HG02884 (cell line): ENCODE measurements at regions not wholly inside any gene's neighbourhood (a gene's known extent, or its start where the extent isn't known, plus 50 kb on each side); places are given as distances from the start of the nearest gene placed in this dataset.
A peak's percentile ranks its signal among the peaks of the same experiment; 100 is the strongest.

Experiments
- ATAC-seq: cut with Tn5 transposase; IDR thresholded peaks from one replicate; pipeline ENCODE4 v1.9.1; 2021; ENCODE audit warnings: mild to moderate bottlenecking, moderate library complexity; ENCODE audit not compliant: unreplicated experiment

DNA sequence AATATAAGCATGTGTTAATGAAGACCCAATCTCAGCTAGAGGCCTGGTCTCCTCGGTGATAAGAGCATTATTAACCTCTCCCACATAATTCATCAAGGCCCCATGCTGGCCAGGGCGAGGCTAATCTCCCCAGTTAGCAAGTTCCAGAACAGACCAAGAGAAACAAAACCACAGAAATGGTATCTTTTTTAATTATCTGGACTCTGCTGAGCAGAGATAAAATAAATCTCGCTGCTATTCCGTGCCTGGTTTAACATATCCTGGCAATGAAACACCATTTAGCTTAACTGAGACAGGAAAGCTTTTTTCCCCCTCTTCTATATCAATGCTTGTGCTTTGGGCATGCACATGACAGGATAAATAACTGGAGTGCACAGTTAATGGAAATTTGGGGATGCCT is 72.5 kb upstream of the ARHGEF3 start:
- ATAC-seq = no peak

DNA sequence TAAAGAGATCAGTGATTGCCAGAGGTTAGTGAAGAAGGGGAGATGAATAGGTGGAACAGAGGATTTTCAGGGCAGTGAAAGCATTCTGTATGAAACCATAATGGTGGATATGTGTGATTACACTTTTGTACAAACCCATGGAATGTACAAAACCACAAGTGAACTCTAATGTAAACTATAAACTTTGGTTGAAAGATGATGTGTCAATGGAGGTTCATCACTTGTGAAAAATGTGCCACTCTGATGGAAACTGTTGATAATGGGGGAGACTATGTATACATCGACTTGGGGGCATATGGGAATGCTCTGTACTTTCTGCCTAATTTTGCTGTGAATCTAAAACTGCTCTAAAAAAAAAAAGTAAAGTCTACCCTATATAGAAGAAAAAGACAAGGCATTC is 68.7 kb upstream of the ARHGEF3 start:
- no peak for ATAC-seq

DNA sequence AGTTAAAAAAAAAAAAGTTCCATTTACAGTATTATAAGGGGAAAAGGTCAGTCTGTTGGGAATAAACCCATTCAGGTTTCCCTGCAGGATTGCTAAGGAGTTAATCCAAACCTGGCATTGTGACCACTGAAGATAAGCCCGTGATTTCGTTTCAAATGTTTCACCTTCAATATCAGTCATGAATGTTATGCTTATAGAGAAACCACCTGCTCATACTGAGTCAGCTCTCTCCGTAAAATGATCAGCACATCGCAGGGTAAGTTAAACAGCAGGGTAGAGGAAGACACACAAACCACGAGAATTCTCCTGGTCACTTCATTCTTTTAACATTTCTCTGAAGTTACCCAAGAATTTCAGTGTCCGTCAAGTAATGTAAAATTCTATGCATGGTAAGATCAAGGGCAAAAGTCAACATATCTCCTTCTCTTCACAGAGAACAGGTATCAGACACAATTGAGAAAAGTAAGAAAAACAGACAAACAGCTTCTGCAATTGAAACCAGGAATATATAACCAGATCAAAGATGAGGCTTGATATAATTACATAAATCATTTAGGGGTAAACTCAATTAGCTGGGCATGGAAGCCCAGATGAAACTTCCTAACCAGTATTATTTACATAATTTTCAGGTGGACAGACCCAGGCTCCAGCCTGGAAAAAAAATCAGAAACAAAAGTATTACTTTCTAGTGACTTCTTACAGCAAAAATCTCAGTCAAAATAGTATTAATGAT is 67.6 kb upstream of the ARHGEF3 start:
- ATAC-seq = no peak

DNA sequence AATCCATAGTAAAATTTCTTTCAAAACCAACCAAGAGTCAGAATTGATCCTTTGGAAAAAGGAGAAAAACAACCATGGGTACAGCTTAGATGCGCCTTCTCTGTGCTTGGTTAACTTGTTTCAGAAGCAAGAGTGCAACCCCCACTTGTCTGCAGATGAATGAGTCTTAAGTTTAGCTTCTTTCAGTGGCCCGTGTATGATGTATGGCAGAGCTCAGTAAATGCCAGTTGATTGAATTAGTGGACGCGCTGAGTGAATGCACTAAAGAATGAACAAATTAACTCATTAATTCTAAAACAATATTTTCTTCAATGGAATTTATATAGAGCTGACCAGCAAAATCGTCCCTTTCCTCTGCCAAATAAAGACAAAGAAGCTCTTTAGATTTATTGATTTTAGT is 67.0 kb upstream of the ARHGEF3 start:
- no peak for ATAC-seq

DNA sequence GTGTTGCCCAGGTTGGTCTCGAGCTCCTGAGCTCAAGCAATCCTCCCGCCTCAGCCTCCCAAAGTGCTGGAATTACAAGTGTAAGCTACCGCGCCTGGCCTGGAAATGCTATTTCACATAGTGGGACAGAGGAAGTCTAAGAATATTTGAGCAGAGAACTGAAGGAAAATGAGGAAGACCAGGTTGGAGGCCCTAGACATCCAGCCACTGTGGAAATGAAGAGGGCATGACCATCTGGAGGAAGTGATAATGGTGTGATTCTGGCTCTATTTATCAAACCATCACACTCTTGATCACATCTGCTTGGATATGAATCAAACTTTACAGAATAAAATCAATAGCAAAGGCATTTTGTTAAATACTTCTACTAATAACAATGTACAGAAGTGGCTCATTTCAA is 65.9 kb upstream of the ARHGEF3 start:
- no peak for ATAC-seq

DNA sequence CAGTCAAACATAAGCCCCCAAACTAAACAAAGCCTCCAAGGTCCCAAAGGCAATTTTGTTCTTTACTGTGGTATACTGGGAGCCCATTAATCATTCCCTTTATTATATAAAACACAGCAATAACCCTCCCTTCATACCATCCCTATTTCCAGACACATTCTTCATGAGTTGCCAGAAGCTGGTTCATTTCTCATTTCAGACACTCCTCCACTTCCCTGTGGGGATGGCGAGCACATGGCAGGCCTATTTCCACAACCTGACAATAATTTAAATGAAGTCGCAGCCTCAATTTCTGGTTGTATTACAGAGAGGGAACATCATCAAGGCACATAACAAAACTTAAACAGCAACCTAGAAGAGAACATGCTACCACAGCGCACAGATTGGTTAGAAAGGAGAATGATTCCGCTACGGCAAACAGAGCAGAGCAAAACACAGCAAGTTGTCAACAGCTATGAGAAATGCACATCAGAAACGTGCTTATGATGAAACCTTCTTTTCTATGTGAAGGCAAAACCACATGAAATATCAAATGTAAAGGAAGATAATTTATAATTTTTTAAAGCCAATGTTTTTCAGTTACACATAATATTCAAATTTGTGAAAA is 63.3 kb upstream of the ARHGEF3 start:
- ATAC-seq = no peak

DNA sequence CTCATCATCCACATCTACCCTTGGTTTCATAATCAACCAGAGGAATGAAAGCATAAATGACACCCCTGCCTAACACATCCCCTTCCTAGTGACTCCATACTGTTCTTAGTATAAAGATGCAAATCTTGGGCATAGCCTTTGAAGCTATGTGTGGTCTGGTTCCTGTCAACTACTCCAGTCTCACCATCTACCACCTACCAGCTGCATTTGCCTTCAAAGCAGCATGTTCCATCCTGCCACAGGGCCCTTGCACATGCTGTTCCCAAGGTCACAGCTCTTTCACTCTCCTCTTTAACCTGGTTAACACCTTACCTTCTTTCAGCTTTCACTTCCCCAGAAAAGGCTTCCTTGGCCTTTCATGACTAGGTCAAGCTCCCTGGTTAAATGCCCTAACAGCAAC is 62.3 kb upstream of the ARHGEF3 start:
- no peak for ATAC-seq

DNA sequence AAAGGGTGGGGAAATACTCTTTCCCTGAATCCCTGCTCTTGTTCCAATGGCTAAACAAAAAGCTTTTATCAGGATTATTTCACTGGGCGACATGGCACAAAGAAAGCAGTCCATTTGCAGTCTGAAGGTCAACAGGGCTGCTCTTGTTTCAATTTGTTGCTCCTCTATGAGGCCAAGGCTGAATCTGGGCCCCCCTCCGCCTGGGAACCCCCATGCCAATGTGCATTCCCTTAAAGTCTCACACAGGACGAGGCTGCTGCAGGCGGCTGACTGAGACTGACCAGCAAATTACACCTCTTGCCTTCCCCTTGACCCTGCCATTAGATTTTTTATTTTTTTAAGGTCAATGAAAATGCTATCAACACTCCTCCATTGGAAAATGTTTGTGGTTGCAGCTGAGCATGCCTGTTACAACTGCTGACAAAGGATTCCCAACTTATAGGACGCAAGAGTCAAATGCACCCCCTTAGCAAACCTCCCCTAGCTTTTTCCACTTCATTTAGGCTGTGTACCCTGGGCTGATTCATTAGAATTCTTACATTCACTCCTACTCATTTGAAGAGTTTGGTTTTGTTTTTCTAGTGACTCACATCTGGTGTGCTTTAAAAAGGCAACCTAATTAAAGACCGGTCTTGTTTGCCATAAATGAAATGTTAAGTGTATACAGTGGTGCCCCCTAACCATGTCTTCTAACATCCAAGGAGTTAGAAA is 60.8 kb upstream of the ARHGEF3 start:
- ATAC-seq = peak; percentile 66

DNA sequence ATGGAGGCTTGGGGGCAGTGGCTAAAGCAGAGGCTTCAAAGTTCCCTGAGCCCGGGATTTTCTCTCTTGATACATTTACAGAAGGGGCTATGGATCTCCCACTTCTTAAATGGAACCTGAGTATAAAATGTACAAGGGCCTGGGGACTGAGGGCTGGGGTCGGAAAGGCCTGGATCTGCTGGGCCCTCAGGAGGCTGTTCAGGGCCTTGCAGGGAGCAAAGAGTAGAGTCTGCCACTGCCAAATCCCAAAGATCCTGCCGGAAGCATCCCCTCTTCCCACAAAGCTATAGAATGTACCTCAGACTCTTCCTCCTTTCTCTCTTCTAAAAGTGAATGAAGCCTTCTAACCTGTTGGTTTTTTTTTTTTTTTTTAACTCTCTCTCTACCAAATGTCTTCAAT is 59.8 kb upstream of the ARHGEF3 start:
- no peak for ATAC-seq

DNA sequence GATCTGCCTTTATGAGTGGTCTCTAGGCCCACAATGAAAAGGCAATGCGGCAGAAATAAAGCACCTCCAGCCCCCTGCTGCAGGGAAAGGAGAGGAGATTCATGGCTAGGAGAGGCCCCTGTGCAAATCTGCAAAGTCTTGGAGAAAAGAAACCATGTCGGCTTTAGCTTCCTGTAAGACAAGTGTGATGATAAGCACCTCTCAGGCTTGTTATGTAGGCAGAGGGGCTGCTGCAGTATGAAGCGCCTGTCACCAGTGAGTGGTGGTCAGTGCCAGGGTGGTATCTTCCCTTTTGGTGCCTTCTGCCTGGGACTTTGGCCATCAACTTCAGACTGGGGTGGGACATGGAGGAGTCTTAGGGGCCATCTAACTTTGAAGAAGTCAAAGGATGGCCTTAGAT is 59.2 kb upstream of the ARHGEF3 start:
- no peak for ATAC-seq

DNA sequence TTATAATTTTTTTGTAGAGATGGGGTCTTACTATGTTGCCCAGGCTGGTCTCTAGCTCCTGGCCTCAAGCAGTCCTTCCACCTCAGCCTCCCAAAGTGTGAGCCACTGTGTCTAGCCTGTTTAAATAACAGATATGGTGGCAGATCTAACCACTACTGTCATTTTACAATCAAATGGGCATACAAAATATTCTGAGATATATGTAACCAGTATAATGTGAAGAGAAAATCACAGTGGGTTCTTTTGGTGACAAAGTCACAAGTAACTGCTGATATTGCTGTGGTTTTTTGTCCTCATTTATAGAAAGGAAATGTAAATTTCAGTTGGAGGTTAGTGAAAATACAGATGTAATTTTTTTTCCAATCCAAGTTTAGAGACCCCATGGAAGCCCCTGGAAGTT is 58.6 kb upstream of the ARHGEF3 start:
- ATAC-seq = no peak

DNA sequence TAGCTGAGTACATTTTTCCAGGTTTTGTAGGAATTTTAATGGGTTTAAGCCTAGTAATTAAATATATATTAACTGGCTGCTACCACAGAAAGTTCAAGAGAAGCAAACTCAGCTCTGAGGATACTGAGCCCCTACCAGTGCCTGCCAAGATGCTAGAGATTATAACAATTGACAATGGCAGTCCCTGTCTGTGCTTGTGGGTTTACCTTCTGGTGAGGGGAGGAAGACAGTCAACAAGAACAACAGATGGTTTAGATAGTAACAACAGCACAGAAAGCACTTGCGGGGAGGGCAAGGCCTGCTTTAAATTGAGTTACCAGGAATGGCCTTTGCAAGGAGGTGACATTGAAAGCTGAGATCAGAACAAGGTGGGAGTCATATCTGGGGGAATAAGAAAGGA is 56.6 kb upstream of the ARHGEF3 start:
- ATAC-seq = no peak

DNA sequence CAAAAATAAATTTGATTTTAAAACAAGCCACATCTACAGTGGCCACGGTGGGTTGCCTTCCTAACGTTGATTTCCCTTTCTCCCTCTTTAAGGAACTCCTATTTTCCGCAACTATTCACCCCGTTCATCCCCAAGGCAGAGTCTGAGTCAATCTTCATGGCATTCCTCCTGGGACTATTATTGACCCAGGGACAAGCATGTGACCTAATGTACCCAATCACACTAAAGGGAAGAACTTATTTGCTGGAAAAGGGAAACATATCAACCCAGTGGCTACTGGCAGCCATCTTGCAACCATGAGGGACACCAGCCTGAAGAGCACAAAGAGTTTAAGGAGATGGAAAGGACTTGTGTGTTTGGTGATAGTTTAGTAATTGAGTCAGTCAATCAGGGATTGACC is 55.4 kb upstream of the ARHGEF3 start:
- no peak for ATAC-seq

DNA sequence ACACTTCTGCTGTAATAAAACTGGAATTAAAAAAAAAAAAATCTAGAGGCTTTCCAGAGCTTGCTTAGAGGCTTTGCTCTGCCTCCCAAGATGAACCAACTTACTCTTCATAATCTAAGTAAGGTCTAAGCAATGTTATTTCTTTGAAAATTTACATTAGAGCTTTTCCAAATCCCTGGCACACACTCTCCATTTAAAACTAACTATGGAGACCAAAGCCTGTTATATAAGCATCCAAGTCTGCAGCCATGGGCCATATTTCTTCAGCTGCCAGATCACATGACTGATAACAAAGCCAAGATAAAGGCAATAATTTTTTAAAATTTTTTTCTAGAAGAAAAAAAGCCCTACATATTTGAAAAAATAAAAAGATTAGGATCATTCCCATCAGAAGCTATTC is 55.0 kb upstream of the ARHGEF3 start:
- no peak for ATAC-seq

DNA sequence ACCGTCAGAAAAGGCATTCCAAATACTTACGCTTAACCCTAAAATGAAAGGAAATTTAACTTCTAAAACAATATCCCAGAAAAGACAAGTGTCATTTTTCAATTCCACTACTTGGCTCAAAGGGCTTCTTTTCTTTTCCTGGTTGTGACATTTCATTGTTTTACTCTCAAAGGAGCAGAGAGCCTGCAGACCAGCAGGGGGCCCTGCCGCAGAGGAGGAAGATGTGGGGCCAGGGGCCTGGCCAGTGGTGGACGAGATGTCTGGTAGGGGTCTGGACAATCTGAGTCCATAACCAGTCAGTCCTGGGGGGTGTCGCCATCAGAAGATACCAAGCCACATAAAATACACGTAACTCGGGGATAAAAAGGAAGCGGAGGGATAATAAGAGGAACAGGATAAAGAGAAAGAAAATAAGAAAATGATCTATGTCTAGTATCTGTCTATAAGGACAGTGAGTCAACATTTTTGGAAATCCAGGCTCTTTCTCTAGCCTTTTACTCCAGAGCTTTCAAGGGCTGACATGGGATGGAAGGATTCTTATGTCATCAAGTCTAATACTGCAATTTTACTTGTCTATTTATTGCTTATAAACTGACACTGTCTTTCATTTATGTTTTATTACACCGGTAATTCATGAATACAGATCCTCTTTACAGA is 54.2 kb upstream of the ARHGEF3 start:
- ATAC-seq = no peak

DNA sequence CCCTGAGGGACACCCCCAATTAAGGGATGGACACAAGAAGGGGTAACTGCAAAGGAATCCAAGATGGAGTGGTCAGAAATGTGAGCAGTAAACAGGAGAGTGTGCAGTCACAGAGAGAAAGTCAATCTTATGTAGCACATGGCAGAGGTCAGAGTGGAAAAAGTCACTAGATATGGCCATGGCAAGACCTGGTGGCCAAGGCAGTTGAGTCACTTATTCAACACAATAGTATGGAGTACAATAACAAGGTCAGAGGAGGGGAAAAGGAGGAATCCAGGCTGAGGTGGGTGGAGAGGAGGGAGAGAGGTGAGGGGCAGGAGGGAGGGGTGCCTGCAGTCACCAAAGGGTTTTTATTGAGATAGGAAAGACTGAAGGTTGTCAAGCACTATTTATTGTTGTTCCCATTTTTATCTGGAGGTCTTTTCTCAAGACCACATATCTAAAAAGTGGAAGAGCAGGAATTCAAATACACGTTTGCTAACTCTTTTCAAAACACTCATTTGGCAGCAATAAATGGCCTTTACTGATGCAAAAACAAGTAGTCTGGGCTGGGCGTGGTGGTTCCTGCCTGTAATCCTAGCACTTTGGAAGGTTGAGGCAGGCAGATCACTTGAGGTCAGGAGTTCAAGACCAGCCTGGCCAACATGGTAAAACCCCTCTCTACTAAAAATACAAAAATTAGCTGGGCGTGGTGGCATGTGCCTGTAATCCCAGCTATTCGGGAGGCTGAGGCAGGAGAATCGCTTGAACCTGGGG is 53.3 kb upstream of the ARHGEF3 start:
- ATAC-seq = no peak

DNA sequence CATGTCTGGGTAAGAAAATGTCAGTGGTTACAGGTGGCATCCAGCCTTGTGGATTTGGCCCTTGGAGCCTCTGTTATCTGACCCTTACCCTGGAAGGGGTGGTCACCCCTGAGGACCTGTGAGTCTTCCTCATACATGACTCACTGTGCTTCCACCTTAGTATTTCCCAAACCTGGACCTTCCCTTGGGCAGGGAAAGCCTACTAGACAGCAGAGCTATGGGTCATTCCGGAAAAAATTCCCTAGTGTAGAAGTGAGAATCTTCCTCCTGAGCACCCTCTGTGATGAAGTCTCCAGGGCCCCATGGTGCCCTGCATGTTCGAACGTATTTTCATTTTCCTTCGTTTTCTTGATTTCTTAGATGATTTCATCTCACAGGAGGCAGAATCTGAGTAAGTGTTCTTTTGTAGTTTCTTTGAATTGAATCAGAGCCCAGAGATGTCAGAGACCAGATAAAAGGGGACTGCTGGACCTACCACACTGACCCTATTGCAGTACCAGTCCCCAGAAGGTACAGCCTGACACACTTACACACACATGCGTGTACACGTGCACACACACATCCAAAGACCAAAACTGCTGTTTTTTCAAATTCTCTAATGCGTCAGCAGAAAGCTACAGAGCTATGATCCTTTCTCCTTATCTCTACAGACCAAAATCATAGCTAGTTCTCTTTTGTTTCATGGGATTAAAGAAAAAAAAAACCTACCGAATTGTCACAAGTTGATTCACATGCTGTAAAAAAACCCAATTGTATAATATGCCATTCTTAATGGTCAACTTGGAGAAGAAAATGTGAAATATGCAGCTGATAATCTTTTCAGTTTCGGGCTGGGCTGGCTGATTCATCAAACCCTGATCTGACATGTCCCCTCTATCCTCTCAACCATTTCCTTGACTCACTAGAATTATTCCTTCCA is 50.5 kb upstream of the ARHGEF3 start:
- ATAC-seq = no peak
